Transverse colon (tissue), 4 donors: ENCODE measurements at regions not wholly inside any gene's neighbourhood (a gene's known extent, or its start where the extent isn't known, plus 50 kb on each side); places are given as distances from the start of the nearest gene placed in this dataset.

ENCODE experiments used
- DNase-seq: peaks from one replicate; pipeline ENCODE4 v3.0.0-alpha.2; 2019
- H3K27ac ChIP-seq, 4 donors: fragments of 200-600 bp; sonication (generic); 2 replicates each; pipeline ENCODE4 v1.5.1; 2016 to 2018; ENCODE audit warnings: inconsistent platforms in 4 of 4
- H3K27me3 ChIP-seq: fragments of 200-600 bp; sonication (generic); 2 replicates; pipeline ENCODE4 v1.5.1; 2017; ENCODE audit warnings: inconsistent platforms
- H3K36me3 ChIP-seq, 4 donors: fragments of 200-600 bp; sonication (generic); 2 replicates each; pipeline ENCODE4 v1.5.1; 2017 to 2019; ENCODE audit warnings: inconsistent platforms in 4 of 4
- H3K4me1 ChIP-seq, 4 donors: fragments of 200-600 bp; sonication (generic); 2 replicates each; pipeline ENCODE4 v1.5.1; 2017 to 2020; ENCODE audit warnings: inconsistent platforms in 4 of 4
- H3K4me3 ChIP-seq, 4 donors: fragments of 200-600 bp; sonication (generic); 1 replicate in 1 of 4; 2 replicates in 3 of 4; pipeline versions ENCODE4 v1.5.1 to v1.6.1; 2017 to 2019; ENCODE audit warnings: inconsistent platforms in 4 of 4
- H3K9me3 ChIP-seq, 2 donors: fragments of 200-600 bp; sonication (generic); 2 replicates each; pipeline ENCODE4 v1.5.1; 2017 to 2019; ENCODE audit warnings: inconsistent platforms in 2 of 2
- CTCF ChIP-seq, 5 experiments: fragments of 200-600 bp in 3 of 5; fragments of 450-650 bp in 2 of 5; sonication (generic) in 3 of 5; IDR thresholded peaks; 1 replicate in 2 of 5; 2 replicates in 3 of 5; pipeline ENCODE4 v1.5.1; 2016 to 2017; ENCODE audit warnings: antibody characterized with exemption in 5 of 5, inconsistent platforms in 3 of 5, mild to moderate bottlenecking in 2 of 5, moderate library complexity in 1 of 5
- EP300 ChIP-seq: sonication (generic); formaldehyde crosslinking; IDR thresholded peaks from one replicate; pipeline ENCODE4 v1.6.1; 2017; ENCODE audit warnings: antibody characterized with exemption, low read depth
- POLR2A ChIP-seq: fragments of 450-650 bp; IDR thresholded peaks from one replicate; pipeline ENCODE4 v1.6.1; 2016; ENCODE audit warnings: antibody characterized with exemption, mild to moderate bottlenecking, moderate library complexity
- POLR2AphosphoS5 ChIP-seq, 3 donors: sonication (generic); formaldehyde crosslinking; IDR thresholded peaks; one replicate each; pipeline ENCODE4 v1.6.1; 2016; ENCODE audit warnings: antibody characterized with exemption in 3 of 3
- WGBS, 2 donors: methylation state at CpG; one replicate each; pipeline ENCODE4 v1.1.5; 2018; ENCODE audit warnings: low coverage in 1 of 2; 5-methylcytosine and 5-hydroxymethylcytosine counted together
- in situ Hi-C, 4 donors: fragments of 200-750 bp; cut with MboI; loops; one replicate each; pipeline versions ENCODE4 v1.15.0 to v1.15.1; 2017; ENCODE audit warnings: low sequenced_read_pairs in 3 of 4, low pct_ligation_motif_present in 1 of 4, low pct_unique_long_range_greater_than_20kb in 1 of 4
- intact Hi-C: fragments of 100-400 bp; cut with DNase I; formaldehyde crosslinking; loops from one replicate; pipeline ENCODE4 v1.15.1; 2023; ENCODE audit warnings: low total_unique reads

- no peaks in the 10 kb centered on the region for H3K9me3 ChIP-seq
- no peaks in the 10 kb centered on the region for H3K27me3 ChIP-seq
- no peaks in the 10 kb centered on the region for H3K36me3 ChIP-seq
- TF ChIP-seq EP300 (no peak), POLR2AphosphoS5 (IDR thresholded peaks at IDR 0.05) (no peak), POLR2A (no peak), CTCF (IDR thresholded peaks at IDR 0.05) (no peak)
- no peak overlapping the region for H3K4me3 ChIP-seq
- in situ Hi-C loops: no loop called here
- intact Hi-C loops: no loop called here
- no peaks in the 10 kb centered on the region for H3K4me1 ChIP-seq
- no peak overlapping the region for H3K27ac ChIP-seq
- no peak for DNase-seq
- WGBS, 2 donors: 72 to 90% methylated on average over 1 of the region's 1 CpG
Measured at GRCh38 chr13:63457186-63457585, 2041.5 kb upstream of the PCDH20 start.

- Histone ChIP-seq H3K9me3 (no peaks in the 10 kb centered on the region), H3K4me1 (no peaks in the 10 kb centered on the region), H3K4me3 (no peak overlapping the region), H3K27me3 (no peaks in the 10 kb centered on the region), H3K36me3 (no peaks in the 10 kb centered on the region), H3K27ac (no peak overlapping the region)
- 94 to 100% methylated on average over 2 to 3 of the region's 3 CpGs for WGBS, 2 donors
- DNase-seq: no peak
- no peak for TF ChIP-seq CTCF (IDR thresholded peaks at IDR 0.05)
- TF ChIP-seq EP300: no peak
- TF ChIP-seq POLR2A: no peak
- TF ChIP-seq POLR2AphosphoS5 (IDR thresholded peaks at IDR 0.05): no peak
- in situ Hi-C loops: no loop called here
- intact Hi-C loops: no loop called here
Measured at GRCh38 chr13:63455938-63456337, 2040.3 kb upstream of the PCDH20 start.

- no peak for DNase-seq
- intact Hi-C loops: no loop called here
- in situ Hi-C loops: no loop called here
- Histone ChIP-seq H3K27ac (no peak overlapping the region), H3K4me3 (no peak overlapping the region), H3K9me3 (no peaks in the 10 kb centered on the region), H3K27me3 (no peaks in the 10 kb centered on the region), H3K4me1 (no peaks in the 10 kb centered on the region), H3K36me3 (no peaks in the 10 kb centered on the region)
- TF ChIP-seq CTCF (IDR thresholded peaks at IDR 0.05): no peak
- no peak for TF ChIP-seq POLR2A
- no peak for TF ChIP-seq POLR2AphosphoS5 (IDR thresholded peaks at IDR 0.05)
- no peak for TF ChIP-seq EP300
- 0% methylated on average over 1 of the region's 1 CpG for WGBS, 2 donors
Measured at GRCh38 chr13:63449550-63449949, 2033.9 kb upstream of the PCDH20 start.

GRCh38 chr13:63448692-63449091, 2033.0 kb upstream of the PCDH20 start:
- in situ Hi-C loops: no loop called here
- intact Hi-C loops: no loop called here

More at GRCh38 chr13:63448692-63449091, 2033.0 kb upstream of the PCDH20 start:
- Histone ChIP-seq H3K4me3 (no peak overlapping the region), H3K27me3 (no peaks in the 10 kb centered on the region), H3K9me3 (no peaks in the 10 kb centered on the region), H3K27ac (no peak overlapping the region), H3K4me1 (no peaks in the 10 kb centered on the region), H3K36me3 (no peaks in the 10 kb centered on the region)
- DNase-seq: no peak
- 74 to 81% methylated on average over 3 of the region's 3 CpGs for WGBS, 2 donors
- TF ChIP-seq POLR2AphosphoS5 (IDR thresholded peaks at IDR 0.05) (no peak), EP300 (no peak), POLR2A (no peak), CTCF (IDR thresholded peaks at IDR 0.05) (no peak)
